H9 (cell line): ENCODE measurements at regions not wholly inside any gene's neighbourhood (a gene's known extent, or its start where the extent isn't known, plus 50 kb on each side); places are given as distances from the start of the nearest gene placed in this dataset.

ENCODE experiments used
- DNase-seq: peaks from one replicate; pipeline ENCODE4 v3.0.0-alpha.2; 2017
- H2AFZ ChIP-seq: one replicate; pipeline ENCODE4 v1.6.1; 2013; ENCODE audit warnings: mild to moderate bottlenecking, low read length, control low read depth, moderate library complexity
- H2AK5ac ChIP-seq: 2 replicates; pipeline ENCODE4 v1.6.1; 2013; ENCODE audit warnings: low read length, control low read depth, mixed read lengths; ENCODE audit not compliant: insufficient read length
- H2BK120ac ChIP-seq: one replicate; pipeline ENCODE4 v1.6.1; 2013; ENCODE audit warnings: low read depth, mild to moderate bottlenecking, low read length, control low read depth, inconsistent platforms; ENCODE audit not compliant: poor library complexity, severe bottlenecking
- H2BK12ac ChIP-seq: 2 replicates; pipeline ENCODE4 v1.6.1; 2013; ENCODE audit warnings: low read length, control low read depth, mixed read lengths, low read depth; ENCODE audit not compliant: insufficient read length
- H2BK15ac ChIP-seq: 2 replicates; pipeline ENCODE4 v1.6.1; 2013; ENCODE audit warnings: low read depth, low read length, control low read depth
- H2BK20ac ChIP-seq: one replicate; pipeline ENCODE4 v1.6.1; 2013; ENCODE audit warnings: low read depth, mild to moderate bottlenecking, low read length, control low read depth, inconsistent platforms; ENCODE audit not compliant: poor library complexity, severe bottlenecking
- H2BK5ac ChIP-seq: 2 replicates; pipeline ENCODE4 v1.6.1; 2013; ENCODE audit warnings: low read length, control low read depth, mixed read lengths; ENCODE audit not compliant: insufficient read length
- H3K14ac ChIP-seq: 2 replicates; pipeline ENCODE4 v1.6.1; 2013; ENCODE audit warnings: low read length, control low read depth; ENCODE audit not compliant: insufficient read depth
- H3K18ac ChIP-seq: 2 replicates; pipeline ENCODE4 v1.6.1; 2013; ENCODE audit warnings: low read depth, mild to moderate bottlenecking, mixed read lengths, low read length, control low read depth; ENCODE audit not compliant: insufficient read length
- H3K23ac ChIP-seq: 2 replicates; pipeline ENCODE4 v1.6.1; 2013; ENCODE audit warnings: low read length, control low read depth, mixed read lengths, low read depth; ENCODE audit not compliant: insufficient read length
- H3K23me2 ChIP-seq: 2 replicates; pipeline ENCODE4 v1.6.1; 2013; ENCODE audit warnings: low read depth, mild to moderate bottlenecking, mixed read lengths, low read length, control low read depth; ENCODE audit not compliant: insufficient read length, poor library complexity, severe bottlenecking
- H3K27ac ChIP-seq: 2 replicates; pipeline ENCODE4 v1.5.1; 2013; ENCODE audit warnings: low read length, control low read depth, mixed read lengths, low read depth; ENCODE audit not compliant: insufficient read length
- H3K27me3 ChIP-seq: 2 replicates; pipeline ENCODE4 v1.6.1; 2013; ENCODE audit warnings: low read length, control low read depth, inconsistent platforms; ENCODE audit not compliant: insufficient read depth
- H3K4ac ChIP-seq: 2 replicates; pipeline ENCODE4 v1.6.1; 2013; ENCODE audit warnings: low read depth, mild to moderate bottlenecking, control low read depth, inconsistent platforms, low read length, moderate library complexity
- H3K4me1 ChIP-seq: 2 replicates; pipeline ENCODE4 v1.6.1; 2013; ENCODE audit warnings: low read length, control low read depth, inconsistent platforms; ENCODE audit not compliant: insufficient read depth
- H3K4me2 ChIP-seq: 2 replicates; pipeline ENCODE4 v1.6.1; 2013; ENCODE audit warnings: low read length, control low read depth, mixed read lengths; ENCODE audit not compliant: insufficient read length, insufficient read depth
- H3K56ac ChIP-seq: 2 replicates; pipeline ENCODE4 v1.6.1; 2013; ENCODE audit warnings: low read depth, mild to moderate bottlenecking, mixed read lengths, low read length, control low read depth; ENCODE audit not compliant: insufficient read length
- H3K79me1 ChIP-seq: 2 replicates; pipeline ENCODE4 v1.6.1; 2013; ENCODE audit warnings: low read depth, mild to moderate bottlenecking, moderate library complexity, low read length, control low read depth, inconsistent platforms; ENCODE audit not compliant: insufficient read depth, poor library complexity, severe bottlenecking
- H3K79me2 ChIP-seq: 2 replicates; pipeline ENCODE4 v1.6.1; 2013; ENCODE audit warnings: low read length, control low read depth, inconsistent platforms; ENCODE audit not compliant: insufficient read depth
- H3K9ac ChIP-seq: 2 replicates; pipeline ENCODE4 v1.6.1; 2013; ENCODE audit warnings: low read length, control low read depth, mixed read lengths; ENCODE audit not compliant: insufficient read length; ENCODE audit errors: extremely low read depth
- H3K9me3 ChIP-seq: one replicate; pipeline ENCODE4 v1.6.1; 2013; ENCODE audit warnings: low read depth, low read length, inconsistent platforms; ENCODE audit not compliant: control insufficient read depth
- H3T11ph ChIP-seq: one replicate; pipeline ENCODE4 v1.6.1; 2013; ENCODE audit warnings: mild to moderate bottlenecking, low read length, control low read depth, inconsistent platforms
- H4K20me1 ChIP-seq: one replicate; pipeline ENCODE4 v1.6.1; 2013; ENCODE audit not compliant: control insufficient read depth, insufficient read length, insufficient read depth
- H4K5ac ChIP-seq: 2 replicates; pipeline ENCODE4 v1.6.1; 2013; ENCODE audit warnings: low read depth, mild to moderate bottlenecking, mixed read lengths, low read length, control low read depth; ENCODE audit not compliant: insufficient read length
- H4K8ac ChIP-seq: replicated peaks from 2 replicates; pipeline ENCODE4 v1.6.1; 2013; ENCODE audit warnings: low read length, control low read depth, mixed read lengths, low read depth; ENCODE audit not compliant: insufficient read length
- H4K91ac ChIP-seq: 2 replicates; pipeline ENCODE4 v1.6.1; 2013; ENCODE audit warnings: low read depth, mild to moderate bottlenecking, moderate library complexity, mixed read lengths, low read length, control low read depth; ENCODE audit not compliant: insufficient read length
- H3K27ac Mint-ChIP-seq, 3 experiments: 2 replicates in 2 of 3; 3 replicates in 1 of 3; pipeline ENCODE4 v1.8.0; 2020 to 2021; ENCODE audit warnings: mixed read lengths in 3 of 3, mild to moderate bottlenecking in 1 of 3, moderate library complexity in 1 of 3
- H3K27me3 Mint-ChIP-seq: 2 replicates; pipeline ENCODE4 v1.8.0; 2021; ENCODE audit warnings: low read depth, mild to moderate bottlenecking, moderate library complexity, mixed read lengths
- H3K36me3 Mint-ChIP-seq, 3 experiments: 2 replicates in 2 of 3; 3 replicates in 1 of 3; pipeline ENCODE4 v1.8.0; 2020 to 2021; ENCODE audit warnings: low read depth in 3 of 3, mixed read lengths in 3 of 3; ENCODE audit not compliant: insufficient read depth in 1 of 3
- H3K4me1 Mint-ChIP-seq, 2 experiments: 2 replicates each; pipeline ENCODE4 v1.8.0; 2020; ENCODE audit warnings: mixed read lengths in 2 of 2
- H3K4me3 Mint-ChIP-seq, 2 experiments: 2 replicates in 1 of 2; 3 replicates in 1 of 2; pipeline ENCODE4 v1.8.0; 2020 to 2021; ENCODE audit warnings: mild to moderate bottlenecking in 2 of 2, mixed read lengths in 2 of 2, moderate library complexity in 1 of 2
- H3K9me3 Mint-ChIP-seq, 2 experiments: 2 replicates in 1 of 2; 3 replicates in 1 of 2; pipeline ENCODE4 v1.8.0; 2020; ENCODE audit warnings: mild to moderate bottlenecking in 2 of 2, mixed read lengths in 2 of 2, moderate library complexity in 1 of 2
- CTCF ChIP-seq: fragments of 200-600 bp; sonication (generic); conservative IDR thresholded peaks from 3 replicates; pipeline ENCODE4 v1.8.0; 2021; ENCODE audit warnings: antibody characterized with exemption, mild to moderate bottlenecking
- WGBS: extraction: QIAGEN DNeasy Blood & Tissue Kit; methylation state at CpG from one replicate; pipeline ENCODE4 v1.1.7; 2013; ENCODE audit warnings: missing lambda C conversion rate, low lambda C conversion rate, mixed read lengths; ENCODE audit not compliant: insufficient read length; ENCODE audit errors: extremely low coverage; 5-methylcytosine and 5-hydroxymethylcytosine counted together

- no peak overlapping the region for H3K27ac ChIP-seq
- no peaks in the 10 kb centered on the region for H3K9me3 Mint-ChIP-seq
- no CpG with 5 or more reads among the region's 2 CpGs for WGBS
These were observed 387.8 kb upstream of the WWC1 start for GRCh38 chr5:167903659-167904058.

More at GRCh38 chr5:167903659-167904058, 387.8 kb upstream of the WWC1 start:
- Histone ChIP-seq H2BK12ac (no peak overlapping the region), H3K27me3 (no peaks in the 10 kb centered on the region), H2AK5ac (no peak overlapping the region), H3K9me3 (no peaks in the 10 kb centered on the region), H3K4me1 (peaks cover 4% of the 10 kb centered on the region; the same call in 1 of the 2 replicates), H3K23me2 (no peaks in the 10 kb centered on the region), H4K20me1 (no peaks in the 10 kb centered on the region), H3K4me2 (no peak overlapping the region), H2AFZ (no peak overlapping the region), H2BK15ac (no peak overlapping the region), H3K79me1 (no peaks in the 10 kb centered on the region), H4K5ac (no peak overlapping the region), H3K79me2 (no peaks in the 10 kb centered on the region), H3T11ph (no peak overlapping the region), H3K23ac (no peak overlapping the region), H3K4ac (no peak overlapping the region), H2BK20ac (no peak overlapping the region), H4K91ac (no peak overlapping the region), H3K9ac (no peak overlapping the region), H4K8ac (no peak overlapping the region), H2BK5ac (no peak overlapping the region), H3K56ac (no peak overlapping the region), H2BK120ac (no peak overlapping the region), H3K18ac (no peak overlapping the region), H3K14ac (no peak overlapping the region)
- Mint-ChIP-seq H3K27ac (no peak overlapping the region), H3K4me3 (no peak overlapping the region), H3K27me3 (no peaks in the 10 kb centered on the region), H3K4me1 (peaks cover 47 to 50% of the 10 kb centered on the region in 2 experiments), H3K36me3 (no peaks in the 10 kb centered on the region)
- no peak for DNase-seq
- TF ChIP-seq CTCF, result no peak
